ENCODE measurements at regions not wholly inside any gene's neighbourhood (a gene's known extent, or its start where the extent isn't known, plus 50 kb on each side); places are given as distances from the start of the nearest gene placed in this dataset.

DNA sequence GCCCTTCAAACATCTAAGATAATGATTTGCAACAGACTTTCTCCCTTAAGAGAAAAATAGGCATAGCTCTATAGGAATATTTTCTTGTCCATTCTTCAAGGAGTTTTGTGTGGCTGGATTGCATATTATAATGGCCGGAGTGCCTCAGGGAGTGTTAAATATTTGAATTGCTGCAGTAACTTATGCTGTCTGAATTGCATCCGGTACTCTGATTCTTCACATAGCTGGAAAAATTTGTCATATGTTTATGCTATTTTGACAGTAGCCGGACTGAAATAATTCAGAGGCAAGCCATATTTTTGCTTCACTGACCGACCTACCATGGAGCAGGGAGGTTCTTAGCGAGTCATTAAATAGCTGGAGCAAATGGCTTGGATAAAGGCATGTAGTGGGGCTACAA is 621.0 kb downstream of the ACTL7B start:
- Histone ChIP-seq H3K79me1 (ENCODE audit: insufficient read depth, low read depth, low read length, poor library complexity, severe bottlenecking) (no peaks in the 10 kb centered on the region), H2BK15ac (ENCODE audit: low read depth, low read length) (no peak overlapping the region), H3K79me2 (ENCODE audit: insufficient read depth, low read length) (no peaks in the 10 kb centered on the region), H3T11ph (ENCODE audit: low read length) (no peak overlapping the region), H2BK12ac (ENCODE audit: insufficient read length, low read depth, low read length) (no peak overlapping the region), H3K27ac (ENCODE audit: insufficient read length, low read depth, low read length) (no peak overlapping the region), H3K56ac (ENCODE audit: insufficient read length, low read depth, low read length) (no peak overlapping the region), H3K23me2 (ENCODE audit: insufficient read length, low read depth, low read length, poor library complexity, severe bottlenecking) (no peaks in the 10 kb centered on the region), H3K9ac (ENCODE audit: extremely low read depth, insufficient read length, low read length) (no peak overlapping the region), H3K4me1 (ENCODE audit: insufficient read depth, low read length) (no peaks in the 10 kb centered on the region), H4K91ac (ENCODE audit: insufficient read length, low read depth, low read length) (no peak overlapping the region), H2AFZ (ENCODE audit: low read length) (no peak overlapping the region), H2BK5ac (ENCODE audit: insufficient read length, low read length) (no peak overlapping the region), H4K5ac (ENCODE audit: insufficient read length, low read depth, low read length) (no peak overlapping the region), H2AK5ac (ENCODE audit: insufficient read length, low read length) (no peak overlapping the region), H3K23ac (ENCODE audit: insufficient read length, low read depth, low read length) (no peak overlapping the region), H4K20me1 (ENCODE audit: control insufficient read depth, insufficient read depth, insufficient read length) (no peaks in the 10 kb centered on the region), H4K8ac (replicated peaks; ENCODE audit: insufficient read length, low read depth, low read length) (no peak overlapping the region), H3K9me3 (ENCODE audit: control insufficient read depth, low read depth, low read length) (no peaks in the 10 kb centered on the region), H3K18ac (ENCODE audit: insufficient read length, low read depth, low read length) (no peak overlapping the region), H2BK120ac (ENCODE audit: low read depth, low read length, poor library complexity, severe bottlenecking) (no peak overlapping the region), H3K4ac (ENCODE audit: low read depth, low read length) (no peak overlapping the region), H3K14ac (ENCODE audit: insufficient read depth, low read length) (no peak overlapping the region), H2BK20ac (ENCODE audit: low read depth, low read length, poor library complexity, severe bottlenecking) (no peak overlapping the region), H3K4me2 (ENCODE audit: insufficient read depth, insufficient read length, low read length) (no peak overlapping the region), H3K27me3 (ENCODE audit: insufficient read depth, low read length) (no peaks in the 10 kb centered on the region)
- DNase-seq = no peak
- WGBS (ENCODE audit: extremely low coverage, insufficient read length, low lambda C conversion rate) = no CpG with 5 or more reads among the region's 5 CpGs
- Mint-ChIP-seq H3K27me3 (ENCODE audit: low read depth) (no peaks in the 10 kb centered on the region; the same call in 1 of the 2 replicates), H3K36me3 (ENCODE audit: insufficient read depth in 1 of 3, low read depth in 3 of 3) (peaks cover 0 to under 1% (median 0%) of the 10 kb centered on the region in 3 experiments; a peak in 1 of 7 replicates), H3K4me3 (no peak overlapping the region), H3K9me3 (peaks cover 2 to 5% of the 10 kb centered on the region in 2 experiments; a peak in 3 of 5 replicates), H3K27ac (no peak overlapping the region), H3K4me1 (no peaks in the 10 kb centered on the region)
- TF ChIP-seq, protein P1, sequence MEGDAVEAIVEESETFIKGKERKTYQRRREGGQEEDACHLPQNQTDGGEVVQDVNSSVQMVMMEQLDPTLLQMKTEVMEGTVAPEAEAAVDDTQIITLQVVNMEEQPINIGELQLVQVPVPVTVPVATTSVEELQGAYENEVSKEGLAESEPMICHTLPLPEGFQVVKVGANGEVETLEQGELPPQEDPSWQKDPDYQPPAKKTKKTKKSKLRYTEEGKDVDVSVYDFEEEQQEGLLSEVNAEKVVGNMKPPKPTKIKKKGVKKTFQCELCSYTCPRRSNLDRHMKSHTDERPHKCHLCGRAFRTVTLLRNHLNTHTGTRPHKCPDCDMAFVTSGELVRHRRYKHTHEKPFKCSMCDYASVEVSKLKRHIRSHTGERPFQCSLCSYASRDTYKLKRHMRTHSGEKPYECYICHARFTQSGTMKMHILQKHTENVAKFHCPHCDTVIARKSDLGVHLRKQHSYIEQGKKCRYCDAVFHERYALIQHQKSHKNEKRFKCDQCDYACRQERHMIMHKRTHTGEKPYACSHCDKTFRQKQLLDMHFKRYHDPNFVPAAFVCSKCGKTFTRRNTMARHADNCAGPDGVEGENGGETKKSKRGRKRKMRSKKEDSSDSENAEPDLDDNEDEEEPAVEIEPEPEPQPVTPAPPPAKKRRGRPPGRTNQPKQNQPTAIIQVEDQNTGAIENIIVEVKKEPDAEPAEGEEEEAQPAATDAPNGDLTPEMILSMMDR (conservative IDR thresholded peaks at IDR 0.05) = no peak
